ENCODE measurements at regions not wholly inside any gene's neighbourhood (a gene's known extent, or its start where the extent isn't known, plus 50 kb on each side); places are given as distances from the start of the nearest gene placed in this dataset.
A peak's percentile ranks its signal among the peaks of the same experiment; 100 is the strongest.

DNA sequence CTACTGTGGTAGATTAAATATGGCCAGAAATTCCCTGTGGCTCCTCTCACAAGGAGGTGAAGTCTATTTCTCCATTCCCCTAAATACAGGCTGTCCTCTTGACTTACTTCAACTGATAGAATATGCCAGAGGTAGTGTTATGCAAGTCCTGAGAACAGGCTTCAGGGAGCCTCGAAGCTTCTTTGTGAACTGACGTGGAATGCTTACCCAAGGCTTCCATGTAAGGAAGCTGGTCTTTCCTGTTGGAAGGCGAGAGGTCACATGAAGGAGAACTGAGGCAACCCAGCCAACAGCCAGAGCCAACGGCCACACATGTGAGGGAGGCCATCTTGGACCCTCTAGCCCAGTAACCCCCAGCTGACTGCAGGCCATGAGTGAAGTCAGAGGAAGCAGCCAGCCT, 267.9 kb downstream of the MRTFB start:
- Histone ChIP-seq H3K27me3 (ENCODE audit: control insufficient read depth in 4 of 4, insufficient read depth in 4 of 4, low read length in 3 of 4) (no peaks in the 10 kb centered on the region), H3K4me3 (ENCODE audit: low read depth in 1 of 3, low read length in 3 of 3) (no peak overlapping the region), H3K36me3 (ENCODE audit: control insufficient read depth in 4 of 4, insufficient read depth in 3 of 4, low read depth in 1 of 4, low read length in 3 of 4) (no peaks in the 10 kb centered on the region), H3K4me1 (ENCODE audit: control insufficient read depth in 4 of 4, insufficient read depth in 4 of 4, low read length in 3 of 4) (peaks cover 8 to 28% (median 16%) of the 10 kb centered on the region in 4 donors), H3K9ac (ENCODE audit: low read depth in 1 of 2, low read length in 2 of 2) (no peak overlapping the region), H3K27ac (ENCODE audit: low read depth in 1 of 2, low read length in 2 of 2) (no peak overlapping the region), H3K9me3 (ENCODE audit: control insufficient read depth in 4 of 4, low read length in 3 of 4) (no peaks in the 10 kb centered on the region)
- WGBS = 80% methylated on average over 4 of the region's 4 CpGs
- TF ChIP-seq GABPA (IDR thresholded peaks at IDR 0.05 in 1 of 2, conservative IDR thresholded peaks at IDR 0.05 in 1 of 2) = no peak
- TF ChIP-seq, protein P1, sequence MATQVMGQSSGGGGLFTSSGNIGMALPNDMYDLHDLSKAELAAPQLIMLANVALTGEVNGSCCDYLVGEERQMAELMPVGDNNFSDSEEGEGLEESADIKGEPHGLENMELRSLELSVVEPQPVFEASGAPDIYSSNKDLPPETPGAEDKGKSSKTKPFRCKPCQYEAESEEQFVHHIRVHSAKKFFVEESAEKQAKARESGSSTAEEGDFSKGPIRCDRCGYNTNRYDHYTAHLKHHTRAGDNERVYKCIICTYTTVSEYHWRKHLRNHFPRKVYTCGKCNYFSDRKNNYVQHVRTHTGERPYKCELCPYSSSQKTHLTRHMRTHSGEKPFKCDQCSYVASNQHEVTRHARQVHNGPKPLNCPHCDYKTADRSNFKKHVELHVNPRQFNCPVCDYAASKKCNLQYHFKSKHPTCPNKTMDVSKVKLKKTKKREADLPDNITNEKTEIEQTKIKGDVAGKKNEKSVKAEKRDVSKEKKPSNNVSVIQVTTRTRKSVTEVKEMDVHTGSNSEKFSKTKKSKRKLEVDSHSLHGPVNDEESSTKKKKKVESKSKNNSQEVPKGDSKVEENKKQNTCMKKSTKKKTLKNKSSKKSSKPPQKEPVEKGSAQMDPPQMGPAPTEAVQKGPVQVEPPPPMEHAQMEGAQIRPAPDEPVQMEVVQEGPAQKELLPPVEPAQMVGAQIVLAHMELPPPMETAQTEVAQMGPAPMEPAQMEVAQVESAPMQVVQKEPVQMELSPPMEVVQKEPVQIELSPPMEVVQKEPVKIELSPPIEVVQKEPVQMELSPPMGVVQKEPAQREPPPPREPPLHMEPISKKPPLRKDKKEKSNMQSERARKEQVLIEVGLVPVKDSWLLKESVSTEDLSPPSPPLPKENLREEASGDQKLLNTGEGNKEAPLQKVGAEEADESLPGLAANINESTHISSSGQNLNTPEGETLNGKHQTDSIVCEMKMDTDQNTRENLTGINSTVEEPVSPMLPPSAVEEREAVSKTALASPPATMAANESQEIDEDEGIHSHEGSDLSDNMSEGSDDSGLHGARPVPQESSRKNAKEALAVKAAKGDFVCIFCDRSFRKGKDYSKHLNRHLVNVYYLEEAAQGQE (IDR thresholded peaks at IDR 0.05) = no peak
- TF ChIP-seq JUND (IDR thresholded peaks at IDR 0.05) = no peak
- TF ChIP-seq SP1 (IDR thresholded peaks at IDR 0.05) = no peak
- no peak for TF ChIP-seq FOXA2 (IDR thresholded peaks at IDR 0.05)
- TF ChIP-seq YY1 (IDR thresholded peaks at IDR 0.05) = no peak
- TF ChIP-seq, protein P2, sequence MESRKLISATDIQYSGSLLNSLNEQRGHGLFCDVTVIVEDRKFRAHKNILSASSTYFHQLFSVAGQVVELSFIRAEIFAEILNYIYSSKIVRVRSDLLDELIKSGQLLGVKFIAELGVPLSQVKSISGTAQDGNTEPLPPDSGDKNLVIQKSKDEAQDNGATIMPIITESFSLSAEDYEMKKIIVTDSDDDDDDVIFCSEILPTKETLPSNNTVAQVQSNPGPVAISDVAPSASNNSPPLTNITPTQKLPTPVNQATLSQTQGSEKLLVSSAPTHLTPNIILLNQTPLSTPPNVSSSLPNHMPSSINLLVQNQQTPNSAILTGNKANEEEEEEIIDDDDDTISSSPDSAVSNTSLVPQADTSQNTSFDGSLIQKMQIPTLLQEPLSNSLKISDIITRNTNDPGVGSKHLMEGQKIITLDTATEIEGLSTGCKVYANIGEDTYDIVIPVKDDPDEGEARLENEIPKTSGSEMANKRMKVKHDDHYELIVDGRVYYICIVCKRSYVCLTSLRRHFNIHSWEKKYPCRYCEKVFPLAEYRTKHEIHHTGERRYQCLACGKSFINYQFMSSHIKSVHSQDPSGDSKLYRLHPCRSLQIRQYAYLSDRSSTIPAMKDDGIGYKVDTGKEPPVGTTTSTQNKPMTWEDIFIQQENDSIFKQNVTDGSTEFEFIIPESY (IDR thresholded peaks at IDR 0.05) = no peak
- TF ChIP-seq, protein P3, sequence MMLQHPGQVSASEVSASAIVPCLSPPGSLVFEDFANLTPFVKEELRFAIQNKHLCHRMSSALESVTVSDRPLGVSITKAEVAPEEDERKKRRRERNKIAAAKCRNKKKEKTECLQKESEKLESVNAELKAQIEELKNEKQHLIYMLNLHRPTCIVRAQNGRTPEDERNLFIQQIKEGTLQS (IDR thresholded peaks at IDR 0.05) = no peak
- no peak for TF ChIP-seq NR2F2 (IDR thresholded peaks at IDR 0.05)
- TF ChIP-seq HNF4G (IDR thresholded peaks at IDR 0.05) = no peak
- TF ChIP-seq EGR1 (IDR thresholded peaks at IDR 0.05; ENCODE audit: low read depth in 2 of 2) = no peak
- TF ChIP-seq HNF4A (conservative IDR thresholded peaks at IDR 0.05) = no peak
- no peak for TF ChIP-seq RXRA (IDR thresholded peaks at IDR 0.05)
- DNase-seq (ENCODE audit: low spot score) = no peak

DNA sequence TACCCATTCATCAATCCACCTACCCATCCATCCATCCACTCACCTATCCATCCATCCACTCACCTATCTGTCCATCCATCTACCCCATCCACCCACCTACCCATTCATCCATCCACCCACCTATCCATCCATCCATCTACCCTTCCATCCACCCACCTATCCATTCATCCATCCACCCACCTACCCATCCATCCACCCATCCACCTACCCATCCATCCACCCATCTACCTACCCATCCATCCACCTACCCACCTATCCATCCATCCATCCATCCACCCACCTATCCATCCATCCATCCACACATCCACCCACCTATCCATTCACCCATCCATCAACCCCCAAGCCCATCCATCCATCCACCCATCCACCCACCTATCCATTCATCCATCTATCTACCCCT, 267.1 kb downstream of the MRTFB start:
- TF ChIP-seq, protein P2 (IDR thresholded peaks at IDR 0.05) = no peak
- TF ChIP-seq FOXA2 (IDR thresholded peaks at IDR 0.05) (no peak), HNF4A (conservative IDR thresholded peaks at IDR 0.05) (no peak)
- H3K4me1 ChIP-seq (ENCODE audit: control insufficient read depth in 4 of 4, insufficient read depth in 4 of 4, low read length in 3 of 4) = peaks cover 8 to 28% (median 16%) of the 10 kb centered on the region in 4 donors
- no peak overlapping the region for H3K4me3 ChIP-seq (ENCODE audit: low read depth in 1 of 3, low read length in 3 of 3)
- H3K9ac ChIP-seq (ENCODE audit: low read depth in 1 of 2, low read length in 2 of 2) = no peak overlapping the region
- no peaks in the 10 kb centered on the region for H3K36me3 ChIP-seq (ENCODE audit: control insufficient read depth in 4 of 4, insufficient read depth in 3 of 4, low read depth in 1 of 4, low read length in 3 of 4)
- H3K27ac ChIP-seq (ENCODE audit: low read depth in 1 of 2, low read length in 2 of 2) = peak overlapping the region; percentile 28 to 83
- DNase-seq (ENCODE audit: low spot score) = no peak
- H3K27me3 ChIP-seq (ENCODE audit: control insufficient read depth in 4 of 4, insufficient read depth in 4 of 4, low read length in 3 of 4) = no peaks in the 10 kb centered on the region
- H3K9me3 ChIP-seq (ENCODE audit: control insufficient read depth in 4 of 4, low read length in 3 of 4) = no peaks in the 10 kb centered on the region
